ENCODE measurements at regions not wholly inside any gene's neighbourhood (a gene's known extent, or its start where the extent isn't known, plus 50 kb on each side); places are given as distances from the start of the nearest gene placed in this dataset.

DNA sequence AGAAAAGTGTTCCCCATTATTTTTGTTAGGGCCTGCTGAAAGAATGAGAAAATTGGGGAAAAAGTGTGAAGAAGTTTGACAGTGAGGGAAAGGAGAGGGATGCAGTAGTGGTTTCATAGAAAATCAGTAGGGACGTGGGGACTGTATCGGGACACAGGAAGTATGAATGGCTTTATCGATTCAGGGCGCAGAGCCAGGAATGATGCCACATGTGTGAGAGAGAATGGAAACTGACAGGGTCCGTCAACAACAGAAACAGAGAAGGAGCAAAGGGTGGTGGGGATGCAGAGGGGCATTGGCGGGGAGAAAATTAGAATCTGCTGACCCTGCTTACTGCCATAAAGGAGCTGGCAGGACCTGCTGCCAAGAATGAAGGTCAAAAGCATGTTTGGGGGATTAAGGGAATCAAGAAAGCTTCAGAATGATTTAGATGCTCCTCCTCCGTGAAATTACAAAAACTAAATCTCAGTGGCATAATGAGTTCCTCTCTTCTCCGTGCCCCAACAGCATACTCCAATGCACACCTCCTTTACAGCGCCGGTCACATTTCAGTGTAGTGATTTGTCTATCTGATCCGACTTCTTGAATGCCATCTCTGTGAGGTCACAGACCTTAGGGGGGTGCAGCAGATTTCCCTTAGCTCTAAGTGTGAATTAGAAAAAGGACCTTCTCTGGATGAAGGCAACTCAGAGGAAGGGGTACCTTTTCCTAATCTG, 92.6 kb downstream of the EMP1 start:
- no peak for DNase-seq (ENCODE audit: low spot score)

DNA sequence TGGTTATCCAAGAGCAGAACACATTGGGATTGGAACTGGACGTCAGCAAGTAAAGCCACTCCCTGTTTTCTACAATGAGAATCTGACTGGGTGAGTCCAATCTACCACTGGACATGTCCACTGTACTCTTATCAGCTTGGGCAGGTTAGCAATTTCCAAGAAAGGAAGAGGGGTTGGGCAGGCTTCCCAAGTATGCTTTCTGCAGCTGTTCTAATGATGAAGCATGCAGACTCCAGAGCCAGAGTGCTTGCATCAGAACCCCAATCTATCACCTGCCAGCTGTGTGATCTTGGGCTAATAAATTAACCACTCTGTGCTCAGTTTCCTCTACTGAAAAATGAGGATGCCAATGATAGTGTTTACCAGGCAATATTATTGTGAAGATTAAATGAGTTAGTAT, 92.0 kb downstream of the EMP1 start:
- no peak for DNase-seq (ENCODE audit: low spot score)

DNA sequence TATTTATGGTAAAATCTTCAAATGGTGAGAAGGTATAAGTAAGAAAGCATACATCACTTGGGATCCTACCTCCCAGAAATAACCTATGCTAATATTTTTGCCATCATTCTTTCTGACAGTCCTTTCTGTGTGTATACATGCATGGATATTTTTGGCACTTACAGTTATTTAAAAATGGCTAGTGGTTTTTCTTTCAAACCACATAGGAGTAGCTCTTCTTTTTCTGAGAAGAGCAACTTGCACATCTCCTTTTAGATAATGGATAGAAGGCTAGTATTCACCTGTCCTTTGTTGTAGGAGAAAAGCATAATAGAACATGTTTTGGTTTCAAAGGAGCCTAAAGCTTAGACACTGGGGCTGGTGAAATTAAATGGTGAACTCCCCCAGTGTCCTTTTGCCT, 87.3 kb downstream of the EMP1 start:
- DNase-seq (ENCODE audit: low spot score): no peak

DNA sequence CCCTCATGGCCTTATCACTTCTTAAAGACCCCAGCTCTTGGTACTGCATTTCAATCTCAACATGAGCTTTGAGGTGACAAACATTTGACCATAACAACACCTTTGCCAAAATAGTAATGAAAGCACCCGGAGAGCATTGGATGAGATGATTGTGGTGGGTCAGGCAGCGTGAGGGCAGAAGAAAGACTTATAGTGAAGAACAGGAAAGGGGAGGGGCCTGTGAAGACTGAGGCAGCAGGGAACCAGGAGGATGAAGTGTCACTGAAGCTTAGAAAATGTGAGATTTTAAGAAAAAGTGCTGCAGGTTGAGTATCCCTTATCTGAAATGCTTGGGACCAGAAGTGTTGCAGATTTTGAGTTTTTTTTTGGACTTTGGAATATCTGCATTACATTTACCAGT, 86.3 kb downstream of the EMP1 start:
- no peak for DNase-seq (ENCODE audit: low spot score)

DNA sequence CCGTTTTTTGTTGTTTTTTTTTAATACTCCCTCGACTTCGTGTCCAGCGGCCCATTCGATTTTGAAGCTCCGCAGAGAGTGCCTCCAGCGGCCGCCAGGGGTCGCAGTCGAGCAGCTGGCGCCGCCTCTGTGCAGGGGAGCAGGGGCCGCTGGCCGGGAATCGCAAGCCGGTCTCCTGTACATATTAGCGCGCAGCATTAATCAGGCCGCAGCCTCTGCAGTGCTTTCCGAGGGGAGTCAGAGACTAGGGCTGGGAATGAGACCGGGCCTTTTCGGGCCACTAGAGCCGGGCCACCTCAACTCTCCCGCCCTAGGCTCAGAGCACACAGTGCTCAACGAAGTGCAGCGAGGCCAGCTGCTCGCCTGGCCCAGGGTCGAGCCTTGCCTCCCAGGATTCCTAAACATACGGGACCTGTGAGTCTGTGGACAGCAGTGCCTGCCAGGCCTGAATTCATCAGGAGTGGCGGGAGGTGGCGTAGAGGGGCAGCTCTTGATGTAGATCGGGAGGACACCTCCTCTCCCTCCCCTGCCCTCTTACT, 81.8 kb downstream of the EMP1 start:
- DNase-seq (ENCODE audit: low spot score): peak; percentile 74

DNA sequence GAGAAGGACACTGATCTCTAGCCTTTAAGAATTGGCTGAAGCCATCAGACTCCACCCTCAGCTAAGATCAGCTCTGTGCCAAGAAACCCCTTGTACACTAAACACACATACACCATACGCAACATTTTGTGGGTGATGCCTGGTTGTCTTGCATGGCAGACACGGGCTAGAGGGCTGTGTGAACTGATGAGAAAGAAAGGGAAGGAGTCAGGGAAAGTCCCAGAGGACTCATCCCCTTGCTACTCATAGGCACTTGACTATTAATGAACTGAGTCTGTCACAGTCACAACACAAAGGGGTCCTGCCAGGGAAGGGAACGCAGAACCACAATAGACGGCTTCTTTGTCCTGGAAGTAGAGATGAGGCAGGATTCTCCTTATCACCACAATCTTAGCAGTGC, 80.8 kb downstream of the EMP1 start:
- DNase-seq (ENCODE audit: low spot score): no peak

DNA sequence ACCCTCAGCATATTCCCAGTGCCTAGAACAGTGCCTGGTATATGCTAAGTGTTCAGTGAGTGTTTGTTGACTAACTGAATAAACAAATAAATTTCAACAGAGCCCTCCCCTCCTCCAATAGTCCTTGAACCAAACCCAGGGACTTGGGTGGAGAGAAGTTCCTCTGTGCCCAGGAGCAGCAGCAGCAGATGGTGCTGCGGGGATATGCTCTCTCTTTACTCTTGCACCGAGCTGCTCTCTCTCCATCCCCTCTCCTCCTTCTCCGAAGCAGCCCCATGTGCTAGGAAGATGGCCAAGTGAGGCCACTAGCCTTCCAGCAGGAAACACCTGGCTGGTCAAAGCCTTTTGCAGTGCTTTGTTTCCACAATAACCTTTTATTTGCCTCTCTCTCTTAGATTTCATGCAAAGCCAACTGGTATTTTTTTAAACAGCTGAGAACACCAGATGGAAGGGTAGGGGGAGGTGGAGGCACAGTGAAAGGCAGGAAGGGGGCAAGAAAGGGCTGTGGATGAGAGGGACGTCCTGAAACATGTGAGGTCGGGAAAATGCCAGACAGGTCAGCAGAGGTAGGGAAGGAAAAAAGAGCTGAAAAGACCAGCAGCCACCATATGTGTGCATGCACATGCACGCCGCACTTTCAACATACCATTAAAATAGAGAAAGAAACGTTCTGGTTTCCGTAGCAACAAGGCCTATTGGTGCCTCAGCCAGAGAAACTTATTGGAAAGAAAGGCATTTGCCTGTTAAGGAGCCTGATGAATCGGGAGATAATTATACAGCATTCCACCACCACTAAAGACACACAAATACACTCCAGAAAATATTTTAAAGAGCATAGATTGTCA, 78.9 kb downstream of the EMP1 start:
- DNase-seq (ENCODE audit: low spot score): no peak

DNA sequence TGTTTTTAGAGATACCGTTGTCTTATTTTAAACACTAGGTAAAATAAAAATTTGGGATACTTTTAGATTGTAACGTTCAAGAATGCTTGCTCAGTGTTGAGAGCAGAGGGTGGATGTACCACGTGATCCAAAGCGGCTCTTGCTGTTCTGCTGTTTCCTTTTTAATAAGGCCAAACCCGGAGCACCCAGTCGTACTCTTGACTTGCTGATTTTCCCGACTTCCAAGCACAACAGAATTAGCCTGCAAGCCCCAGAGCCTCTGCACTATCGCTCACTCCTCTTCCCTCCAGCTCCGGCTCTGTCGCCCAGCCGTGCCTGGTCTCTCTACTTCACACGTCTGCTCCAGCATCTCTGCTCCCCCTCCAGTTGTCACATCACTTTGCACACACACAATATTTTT, 77.3 kb downstream of the EMP1 start:
- DNase-seq (ENCODE audit: low spot score): no peak

DNA sequence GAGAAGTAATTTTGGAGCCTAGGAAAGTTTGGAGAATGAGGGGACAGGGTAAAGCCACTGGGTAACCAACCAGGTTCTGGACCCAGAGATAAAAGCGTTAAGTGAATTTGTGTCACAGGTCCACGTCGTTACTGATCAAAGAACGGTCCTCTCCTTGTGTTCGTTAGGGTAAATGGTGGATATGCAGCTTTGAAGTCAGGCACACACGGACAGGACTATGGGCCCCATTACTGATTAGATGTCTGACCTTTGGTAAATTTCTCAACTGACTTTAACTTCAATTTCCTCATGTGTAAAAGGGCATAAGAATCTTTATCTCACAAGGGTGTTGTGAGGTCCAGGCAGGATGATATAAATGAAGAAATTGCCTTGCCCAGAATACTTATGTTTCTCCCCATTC, 76.6 kb downstream of the EMP1 start:
- no peak for DNase-seq (ENCODE audit: low spot score)

DNA sequence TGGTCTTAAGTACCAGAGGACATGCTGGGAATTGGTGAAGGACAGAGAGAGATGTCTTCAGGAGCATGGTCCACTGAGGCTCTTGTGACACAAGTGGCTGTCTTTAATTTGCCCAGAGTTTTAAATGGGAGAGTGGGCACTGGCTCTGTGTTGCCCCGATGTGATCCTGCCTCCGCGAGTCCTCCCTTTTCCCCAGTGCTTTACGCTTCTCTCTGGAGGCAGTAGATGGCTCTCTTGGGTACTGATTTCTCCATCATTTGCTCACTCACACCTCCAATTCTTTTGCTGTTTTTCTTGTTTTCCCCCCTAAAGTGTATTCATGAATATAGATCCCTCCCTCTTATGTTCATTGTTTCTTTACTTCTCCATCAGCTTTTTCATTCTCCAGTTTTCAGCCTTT, 74.3 kb downstream of the EMP1 start:
- DNase-seq (ENCODE audit: low spot score): no peak

Data from HuH-7 (cell line).